LNCAP (cell line): ENCODE measurements at regions not wholly inside any gene's neighbourhood (a gene's known extent, or its start where the extent isn't known, plus 50 kb on each side); places are given as distances from the start of the nearest gene placed in this dataset.

Source experiments
- CTCF ChIP-seq: fragments of 450-650 bp; IDR thresholded peaks from 2 replicates; pipeline ENCODE4 v1.5.1; 2017; ENCODE audit warnings: mild to moderate bottlenecking

- TF ChIP-seq CTCF, result no peak
Measured at GRCh38 chr12:4201333-4202100, 72.0 kb upstream of the CCND2 start.

GRCh38 chr12:4197922-4198763, 75.4 kb upstream of the CCND2 start:
- no peak for TF ChIP-seq CTCF

- TF ChIP-seq CTCF, result no peak
Measured at GRCh38 chr12:4196805-4197420, 76.6 kb upstream of the CCND2 start.

GRCh38 chr12:4194668-4195067, 78.9 kb upstream of the CCND2 start:
- TF ChIP-seq CTCF, result no peak

GRCh38 chr12:4193821-4194220, 79.7 kb upstream of the CCND2 start:
- no peak for TF ChIP-seq CTCF

- no peak for TF ChIP-seq CTCF
Measured at GRCh38 chr12:4191642-4192041, 81.9 kb upstream of the CCND2 start.

- no peak for TF ChIP-seq CTCF
Measured at GRCh38 chr12:4191149-4191548, 82.4 kb upstream of the CCND2 start.
